Vagina (tissue), 2 donors: ENCODE measurements at regions not wholly inside any gene's neighbourhood (a gene's known extent, or its start where the extent isn't known, plus 50 kb on each side); places are given as distances from the start of the nearest gene placed in this dataset.

Experiments
- POLR2A ChIP-seq, 2 donors: fragments of 450-650 bp; IDR thresholded peaks; one replicate each; pipeline ENCODE4 v1.6.1; 2017; ENCODE audit warnings: antibody characterized with exemption in 2 of 2, mild to moderate bottlenecking in 2 of 2, moderate library complexity in 2 of 2
- POLR2AphosphoS5 ChIP-seq, 2 donors: sonication (generic); formaldehyde crosslinking; IDR thresholded peaks; one replicate each; pipeline ENCODE4 v1.9.0; 2017; ENCODE audit warnings: antibody characterized with exemption in 2 of 2, mild to moderate bottlenecking in 2 of 2, low read depth in 1 of 2; ENCODE audit not compliant: insufficient read depth in 1 of 2
- TF ChIP-seq, protein P1 (sequence below), 3 experiments: fragments of 450-650 bp in 2 of 3; fragments of 200-600 bp in 1 of 3; sonication (generic) in 1 of 3; IDR thresholded peaks; one replicate each; pipeline ENCODE4 v1.5.1; 2017 to 2019; ENCODE audit warnings: antibody characterized with exemption in 3 of 3, mild to moderate bottlenecking in 2 of 3, moderate library complexity in 2 of 3

DNA sequence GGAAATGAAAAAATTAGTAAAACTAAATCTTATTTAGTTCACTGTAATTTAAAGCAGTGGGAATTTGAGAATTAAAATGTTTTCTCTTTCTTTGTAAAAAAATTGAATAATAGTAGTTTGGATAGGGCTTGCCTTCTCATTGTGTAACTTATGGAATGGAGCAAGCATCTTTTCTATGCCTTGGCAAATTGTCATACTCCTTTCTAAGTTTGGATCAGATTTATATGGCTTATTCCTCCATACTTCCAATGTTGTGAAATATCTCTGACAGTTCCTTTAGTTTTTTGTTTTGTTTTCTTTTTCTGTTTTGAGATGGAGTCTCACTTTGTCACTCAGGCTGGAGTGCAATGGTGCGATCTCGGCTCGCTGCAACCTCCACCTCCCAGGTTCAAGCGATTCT is 176.4 kb downstream of the SAMD5 start:
- TF ChIP-seq POLR2AphosphoS5 (IDR thresholded peaks at IDR 0.05; ENCODE audit: insufficient read depth in 1 of 2, low read depth in 1 of 2) (no peak), POLR2A (IDR thresholded peaks at IDR 0.05) (no peak)
- TF ChIP-seq, protein P1, sequence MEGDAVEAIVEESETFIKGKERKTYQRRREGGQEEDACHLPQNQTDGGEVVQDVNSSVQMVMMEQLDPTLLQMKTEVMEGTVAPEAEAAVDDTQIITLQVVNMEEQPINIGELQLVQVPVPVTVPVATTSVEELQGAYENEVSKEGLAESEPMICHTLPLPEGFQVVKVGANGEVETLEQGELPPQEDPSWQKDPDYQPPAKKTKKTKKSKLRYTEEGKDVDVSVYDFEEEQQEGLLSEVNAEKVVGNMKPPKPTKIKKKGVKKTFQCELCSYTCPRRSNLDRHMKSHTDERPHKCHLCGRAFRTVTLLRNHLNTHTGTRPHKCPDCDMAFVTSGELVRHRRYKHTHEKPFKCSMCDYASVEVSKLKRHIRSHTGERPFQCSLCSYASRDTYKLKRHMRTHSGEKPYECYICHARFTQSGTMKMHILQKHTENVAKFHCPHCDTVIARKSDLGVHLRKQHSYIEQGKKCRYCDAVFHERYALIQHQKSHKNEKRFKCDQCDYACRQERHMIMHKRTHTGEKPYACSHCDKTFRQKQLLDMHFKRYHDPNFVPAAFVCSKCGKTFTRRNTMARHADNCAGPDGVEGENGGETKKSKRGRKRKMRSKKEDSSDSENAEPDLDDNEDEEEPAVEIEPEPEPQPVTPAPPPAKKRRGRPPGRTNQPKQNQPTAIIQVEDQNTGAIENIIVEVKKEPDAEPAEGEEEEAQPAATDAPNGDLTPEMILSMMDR (IDR thresholded peaks at IDR 0.05): no peak
